SK-N-SH treated with all-trans-retinoic acid at 6 μM for 48 hours (cell line): ENCODE measurements at regions not wholly inside any gene's neighbourhood (a gene's known extent, or its start where the extent isn't known, plus 50 kb on each side); places are given as distances from the start of the nearest gene placed in this dataset.

Source experiments
- ATAC-seq: fragments of 200-7000 bp; cut with Tn5 transposase; 3 replicates; pipeline ENCODE4 v1.9.1; 2020; ENCODE audit warnings: mild to moderate bottlenecking, moderate library complexity
- ARNTL ChIP-seq: fragments of 450-650 bp; formaldehyde crosslinking; IDR thresholded peaks from 2 replicates; pipeline ENCODE4 v1.5.0; 2020; ENCODE audit warnings: low read depth, mild to moderate bottlenecking, moderate library complexity, borderline replicate concordance
- BACH2 ChIP-seq: fragments of 250-450 bp; sonication (Bioruptor Pico); IDR thresholded peaks from 2 replicates; pipeline ENCODE4 v1.9.0; 2021; ENCODE audit warnings: mild to moderate bottlenecking, borderline replicate concordance
- CSDC2 ChIP-seq: fragments of 250-450 bp; sonication (Bioruptor Pico); IDR thresholded peaks from 2 replicates; pipeline ENCODE4 v1.5.0; 2020; ENCODE audit warnings: mild to moderate bottlenecking, moderate library complexity
- GLIS3 ChIP-seq: fragments of 250-450 bp; sonication (Bioruptor Pico); IDR thresholded peaks from 2 replicates; pipeline ENCODE4 v1.5.0; 2020; ENCODE audit warnings: mild to moderate bottlenecking, moderate library complexity
- ISL1 ChIP-seq: fragments of 250-450 bp; sonication (Bioruptor Pico); IDR thresholded peaks from 2 replicates; pipeline ENCODE4 v2.1.2; 2022; ENCODE audit warnings: mild to moderate bottlenecking, moderate library complexity
- OSR1 ChIP-seq: fragments of 250-450 bp; sonication (Bioruptor Pico); IDR thresholded peaks from 2 replicates; pipeline ENCODE4 v1.8.0; 2022; ENCODE audit warnings: moderate library complexity, mild to moderate bottlenecking, inconsistent platforms
- PATZ1 ChIP-seq: fragments of 250-450 bp; sonication (Bioruptor Pico); IDR thresholded peaks from 2 replicates; pipeline ENCODE4 v1.8.0; 2020; ENCODE audit warnings: mild to moderate bottlenecking, moderate library complexity, borderline replicate concordance
- POU6F1 ChIP-seq: fragments of 250-450 bp; sonication (Bioruptor Pico); IDR thresholded peaks from 2 replicates; pipeline ENCODE4 v1.8.0; 2021; ENCODE audit warnings: low read depth, mild to moderate bottlenecking, moderate library complexity, borderline replicate concordance
- PPARA ChIP-seq: fragments of 250-450 bp; sonication (Bioruptor Pico); IDR thresholded peaks from 2 replicates; pipeline ENCODE4 v1.5.0; 2020; ENCODE audit warnings: mild to moderate bottlenecking, borderline replicate concordance
- RARB ChIP-seq: fragments of 250-450 bp; sonication (Bioruptor Pico); IDR thresholded peaks from 2 replicates; pipeline ENCODE4 v1.8.0; 2021; ENCODE audit warnings: mild to moderate bottlenecking, moderate library complexity
- SNAI2 ChIP-seq: fragments of 250-450 bp; sonication (Bioruptor Pico); IDR thresholded peaks from 2 replicates; pipeline ENCODE4 v1.5.0; 2020; ENCODE audit warnings: mild to moderate bottlenecking, moderate library complexity
- TCF4 ChIP-seq: fragments of 250-450 bp; sonication (Bioruptor Pico); IDR thresholded peaks from 2 replicates; pipeline ENCODE4 v1.8.0; 2021; ENCODE audit warnings: mild to moderate bottlenecking, moderate library complexity, borderline replicate concordance
- ZC3H10 ChIP-seq: fragments of 250-450 bp; sonication (Bioruptor Pico); IDR thresholded peaks from 2 replicates; pipeline ENCODE4 v1.5.1; 2021; ENCODE audit warnings: mild to moderate bottlenecking, moderate library complexity
- ZFP3 ChIP-seq: fragments of 250-450 bp; sonication (Bioruptor Pico); IDR thresholded peaks from 2 replicates; pipeline ENCODE4 v1.5.0; 2020; ENCODE audit warnings: mild to moderate bottlenecking, moderate library complexity
- ZFP30 ChIP-seq: fragments of 450-650 bp; formaldehyde crosslinking; IDR thresholded peaks from 2 replicates; pipeline ENCODE4 v1.5.0; 2022; ENCODE audit warnings: mild to moderate bottlenecking, moderate library complexity
- ZNF565 ChIP-seq: fragments of 450-650 bp; formaldehyde crosslinking; conservative IDR thresholded peaks from 2 replicates; pipeline ENCODE4 v1.5.0; 2020; ENCODE audit warnings: low read depth, mild to moderate bottlenecking, moderate library complexity
- ZNF8 ChIP-seq: fragments of 450-650 bp; formaldehyde crosslinking; IDR thresholded peaks from 2 replicates; pipeline ENCODE4 v1.5.0; 2020; ENCODE audit warnings: mild to moderate bottlenecking, moderate library complexity
- TF ChIP-seq, protein P1 (sequence below): fragments of 250-450 bp; sonication (Bioruptor Pico); IDR thresholded peaks from 2 replicates; pipeline ENCODE4 v1.5.1; 2020; ENCODE audit warnings: low read depth, mild to moderate bottlenecking, moderate library complexity
- TF ChIP-seq, protein P2 (sequence below): fragments of 250-450 bp; sonication (Bioruptor Pico); IDR thresholded peaks from 2 replicates; pipeline ENCODE4 v1.5.0; 2020; ENCODE audit warnings: mild to moderate bottlenecking, moderate library complexity
- TF ChIP-seq, protein P3 (sequence below): fragments of 250-450 bp; sonication (Bioruptor Pico); IDR thresholded peaks from 2 replicates; pipeline ENCODE4 v1.5.1; 2021; ENCODE audit warnings: mild to moderate bottlenecking, moderate library complexity

DNA sequence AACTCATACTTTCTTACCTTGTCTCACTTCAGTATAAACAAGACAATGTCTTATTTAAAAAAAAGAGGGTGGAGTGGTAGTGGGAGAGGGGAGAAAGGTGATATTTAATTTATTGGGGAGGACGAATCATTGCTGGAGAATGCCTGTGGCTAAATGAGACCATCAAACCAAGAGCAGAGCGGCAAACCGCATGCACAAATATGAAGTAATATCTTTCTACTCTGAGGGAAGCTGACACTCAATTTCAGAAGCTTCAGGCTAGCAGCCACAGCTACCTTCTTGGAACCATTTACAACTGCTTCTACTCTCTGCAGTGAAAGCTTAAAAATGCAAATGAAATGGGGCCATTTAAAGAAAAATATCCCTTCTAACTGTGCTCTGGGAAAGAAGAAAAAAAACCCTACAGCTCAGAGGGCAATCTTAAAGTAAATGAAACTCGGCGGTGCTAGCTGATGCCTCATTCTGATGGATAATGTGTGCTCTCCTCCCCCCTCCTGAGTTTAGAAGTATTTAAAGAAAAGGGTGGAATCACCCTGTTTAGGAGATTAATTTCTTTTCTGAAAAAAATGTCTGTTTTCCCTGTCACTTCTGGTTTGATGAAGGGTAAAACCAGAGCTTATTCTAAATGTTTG lies 178.2 kb upstream of the CAMK1G start:
- no peak for TF ChIP-seq OSR1 (CRISPR knock-in tag)
- no peak for TF ChIP-seq POU6F1 (CRISPR knock-in tag)
- no peak for TF ChIP-seq ZC3H10
- no peak for TF ChIP-seq GLIS3 (CRISPR knock-in tag)
- no peak for TF ChIP-seq CSDC2
- TF ChIP-seq ZFP3: no peak
- TF ChIP-seq, protein P1, sequence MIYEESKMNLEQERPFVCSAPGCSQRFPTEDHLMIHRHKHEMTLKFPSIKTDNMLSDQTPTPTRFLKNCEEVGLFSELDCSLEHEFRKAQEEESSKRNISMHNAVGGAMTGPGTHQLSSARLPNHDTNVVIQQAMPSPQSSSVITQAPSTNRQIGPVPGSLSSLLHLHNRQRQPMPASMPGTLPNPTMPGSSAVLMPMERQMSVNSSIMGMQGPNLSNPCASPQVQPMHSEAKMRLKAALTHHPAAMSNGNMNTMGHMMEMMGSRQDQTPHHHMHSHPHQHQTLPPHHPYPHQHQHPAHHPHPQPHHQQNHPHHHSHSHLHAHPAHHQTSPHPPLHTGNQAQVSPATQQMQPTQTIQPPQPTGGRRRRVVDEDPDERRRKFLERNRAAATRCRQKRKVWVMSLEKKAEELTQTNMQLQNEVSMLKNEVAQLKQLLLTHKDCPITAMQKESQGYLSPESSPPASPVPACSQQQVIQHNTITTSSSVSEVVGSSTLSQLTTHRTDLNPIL (CRISPR knock-in tag): no peak
- no peak for TF ChIP-seq ARNTL (CRISPR knock-in tag)
- no peak for TF ChIP-seq PATZ1
- TF ChIP-seq, all 23 proteins: peak for 0
- ATAC-seq: peak; percentile 80

- peak; percentile 17; the same call in 2 of the 3 replicates for ATAC-seq
Measured at GRCh38 chr1:209406168-209406567, 177.3 kb upstream of the CAMK1G start.

GRCh38 chr1:209406595-209406994 lies 176.9 kb upstream of the CAMK1G start:
- TF ChIP-seq BACH2 (CRISPR knock-in tag): no peak
- TF ChIP-seq TCF4 (CRISPR knock-in tag): no peak
- TF ChIP-seq GLIS3 (CRISPR knock-in tag): no peak
- no peak for TF ChIP-seq ZFP30
- TF ChIP-seq, protein P2, sequence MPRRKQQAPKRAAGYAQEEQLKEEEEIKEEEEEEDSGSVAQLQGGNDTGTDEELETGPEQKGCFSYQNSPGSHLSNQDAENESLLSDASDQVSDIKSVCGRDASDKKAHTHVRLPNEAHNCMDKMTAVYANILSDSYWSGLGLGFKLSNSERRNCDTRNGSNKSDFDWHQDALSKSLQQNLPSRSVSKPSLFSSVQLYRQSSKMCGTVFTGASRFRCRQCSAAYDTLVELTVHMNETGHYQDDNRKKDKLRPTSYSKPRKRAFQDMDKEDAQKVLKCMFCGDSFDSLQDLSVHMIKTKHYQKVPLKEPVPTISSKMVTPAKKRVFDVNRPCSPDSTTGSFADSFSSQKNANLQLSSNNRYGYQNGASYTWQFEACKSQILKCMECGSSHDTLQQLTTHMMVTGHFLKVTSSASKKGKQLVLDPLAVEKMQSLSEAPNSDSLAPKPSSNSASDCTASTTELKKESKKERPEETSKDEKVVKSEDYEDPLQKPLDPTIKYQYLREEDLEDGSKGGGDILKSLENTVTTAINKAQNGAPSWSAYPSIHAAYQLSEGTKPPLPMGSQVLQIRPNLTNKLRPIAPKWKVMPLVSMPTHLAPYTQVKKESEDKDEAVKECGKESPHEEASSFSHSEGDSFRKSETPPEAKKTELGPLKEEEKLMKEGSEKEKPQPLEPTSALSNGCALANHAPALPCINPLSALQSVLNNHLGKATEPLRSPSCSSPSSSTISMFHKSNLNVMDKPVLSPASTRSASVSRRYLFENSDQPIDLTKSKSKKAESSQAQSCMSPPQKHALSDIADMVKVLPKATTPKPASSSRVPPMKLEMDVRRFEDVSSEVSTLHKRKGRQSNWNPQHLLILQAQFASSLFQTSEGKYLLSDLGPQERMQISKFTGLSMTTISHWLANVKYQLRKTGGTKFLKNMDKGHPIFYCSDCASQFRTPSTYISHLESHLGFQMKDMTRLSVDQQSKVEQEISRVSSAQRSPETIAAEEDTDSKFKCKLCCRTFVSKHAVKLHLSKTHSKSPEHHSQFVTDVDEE (CRISPR knock-in tag): no peak
- TF ChIP-seq RARB: no peak
- no peak for TF ChIP-seq ZFP3
- TF ChIP-seq PPARA (CRISPR knock-in tag): no peak
- ATAC-seq: no peak

More at GRCh38 chr1:209406168-209406567, 177.3 kb upstream of the CAMK1G start:
- TF ChIP-seq ZFP30: no peak
- TF ChIP-seq, protein P1 (CRISPR knock-in tag): no peak
- TF ChIP-seq TCF4 (CRISPR knock-in tag): no peak
- TF ChIP-seq ZC3H10: no peak
- TF ChIP-seq PPARA (CRISPR knock-in tag): no peak
- TF ChIP-seq SNAI2 (CRISPR knock-in tag): no peak
- TF ChIP-seq ZNF565 (CRISPR knock-in tag): no peak
- TF ChIP-seq GLIS3 (CRISPR knock-in tag): no peak
- no peak for TF ChIP-seq ARNTL (CRISPR knock-in tag)
- TF ChIP-seq, protein P3, sequence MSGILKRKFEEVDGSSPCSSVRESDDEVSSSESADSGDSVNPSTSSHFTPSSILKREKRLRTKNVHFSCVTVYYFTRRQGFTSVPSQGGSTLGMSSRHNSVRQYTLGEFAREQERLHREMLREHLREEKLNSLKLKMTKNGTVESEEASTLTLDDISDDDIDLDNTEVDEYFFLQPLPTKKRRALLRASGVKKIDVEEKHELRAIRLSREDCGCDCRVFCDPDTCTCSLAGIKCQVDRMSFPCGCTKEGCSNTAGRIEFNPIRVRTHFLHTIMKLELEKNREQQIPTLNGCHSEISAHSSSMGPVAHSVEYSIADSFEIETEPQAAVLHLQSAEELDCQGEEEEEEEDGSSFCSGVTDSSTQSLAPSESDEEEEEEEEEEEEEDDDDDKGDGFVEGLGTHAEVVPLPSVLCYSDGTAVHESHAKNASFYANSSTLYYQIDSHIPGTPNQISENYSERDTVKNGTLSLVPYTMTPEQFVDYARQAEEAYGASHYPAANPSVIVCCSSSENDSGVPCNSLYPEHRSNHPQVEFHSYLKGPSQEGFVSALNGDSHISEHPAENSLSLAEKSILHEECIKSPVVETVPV (CRISPR knock-in tag): no peak
- no peak for TF ChIP-seq ZNF8 (CRISPR knock-in tag)
- no peak for TF ChIP-seq ISL1 (CRISPR knock-in tag)
- no peak for TF ChIP-seq ZFP3
- TF ChIP-seq, protein P2 (CRISPR knock-in tag): no peak
- TF ChIP-seq CSDC2: no peak
- TF ChIP-seq, all 23 proteins: peak for 0
